GM12872 (cell line): ENCODE measurements at regions not wholly inside any gene's neighbourhood (a gene's known extent, or its start where the extent isn't known, plus 50 kb on each side); places are given as distances from the start of the nearest gene placed in this dataset.

Experiments
- TF ChIP-seq, protein P1 (sequence below): IDR thresholded peaks from 3 replicates; pipeline ENCODE4 v1.5.1; 2011; ENCODE audit warnings: low read depth, mild to moderate bottlenecking, low read length, moderate library complexity; ENCODE audit not compliant: insufficient read depth

DNA sequence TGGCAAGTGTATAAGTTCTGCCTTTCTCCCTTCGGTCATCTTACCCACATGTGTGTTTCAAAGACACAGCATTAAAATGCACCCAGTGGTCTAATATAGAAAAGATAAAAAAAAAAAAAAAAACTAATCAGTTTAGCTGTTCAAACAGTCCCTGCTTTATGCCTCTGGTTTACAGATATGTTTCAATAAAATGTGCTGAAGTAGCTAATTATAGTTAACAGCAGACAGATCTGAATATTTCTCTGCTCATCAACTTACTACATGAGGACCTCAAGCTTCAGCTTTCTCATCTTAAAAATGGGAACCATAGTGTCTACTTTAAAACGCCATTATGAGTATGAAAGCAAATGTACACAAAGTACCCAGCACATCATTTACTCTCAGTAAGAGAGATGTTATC lies 280.6 kb upstream of the DEFB112 start:
- TF ChIP-seq, protein P1, sequence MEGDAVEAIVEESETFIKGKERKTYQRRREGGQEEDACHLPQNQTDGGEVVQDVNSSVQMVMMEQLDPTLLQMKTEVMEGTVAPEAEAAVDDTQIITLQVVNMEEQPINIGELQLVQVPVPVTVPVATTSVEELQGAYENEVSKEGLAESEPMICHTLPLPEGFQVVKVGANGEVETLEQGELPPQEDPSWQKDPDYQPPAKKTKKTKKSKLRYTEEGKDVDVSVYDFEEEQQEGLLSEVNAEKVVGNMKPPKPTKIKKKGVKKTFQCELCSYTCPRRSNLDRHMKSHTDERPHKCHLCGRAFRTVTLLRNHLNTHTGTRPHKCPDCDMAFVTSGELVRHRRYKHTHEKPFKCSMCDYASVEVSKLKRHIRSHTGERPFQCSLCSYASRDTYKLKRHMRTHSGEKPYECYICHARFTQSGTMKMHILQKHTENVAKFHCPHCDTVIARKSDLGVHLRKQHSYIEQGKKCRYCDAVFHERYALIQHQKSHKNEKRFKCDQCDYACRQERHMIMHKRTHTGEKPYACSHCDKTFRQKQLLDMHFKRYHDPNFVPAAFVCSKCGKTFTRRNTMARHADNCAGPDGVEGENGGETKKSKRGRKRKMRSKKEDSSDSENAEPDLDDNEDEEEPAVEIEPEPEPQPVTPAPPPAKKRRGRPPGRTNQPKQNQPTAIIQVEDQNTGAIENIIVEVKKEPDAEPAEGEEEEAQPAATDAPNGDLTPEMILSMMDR = no peak

DNA sequence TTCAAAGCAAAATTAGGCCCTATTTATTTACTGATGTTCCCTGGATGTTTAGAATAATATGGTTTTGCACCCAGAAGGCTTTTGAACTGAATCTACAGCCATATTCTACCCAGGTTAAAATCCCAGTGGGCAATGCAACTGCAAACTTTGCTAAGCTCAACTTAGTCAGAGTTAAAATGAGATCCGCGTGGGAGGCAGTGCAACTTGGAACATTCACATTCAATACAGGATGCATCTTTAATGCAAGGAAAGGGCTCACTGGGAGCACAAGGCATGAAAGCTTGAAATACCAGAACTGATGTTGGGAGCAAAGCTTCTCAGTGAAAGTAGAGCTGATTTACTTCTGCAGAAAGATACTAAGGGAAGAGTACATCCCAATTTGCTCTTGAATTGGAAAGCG lies 281.2 kb upstream of the DEFB112 start:
- TF ChIP-seq, protein P1 = no peak

DNA sequence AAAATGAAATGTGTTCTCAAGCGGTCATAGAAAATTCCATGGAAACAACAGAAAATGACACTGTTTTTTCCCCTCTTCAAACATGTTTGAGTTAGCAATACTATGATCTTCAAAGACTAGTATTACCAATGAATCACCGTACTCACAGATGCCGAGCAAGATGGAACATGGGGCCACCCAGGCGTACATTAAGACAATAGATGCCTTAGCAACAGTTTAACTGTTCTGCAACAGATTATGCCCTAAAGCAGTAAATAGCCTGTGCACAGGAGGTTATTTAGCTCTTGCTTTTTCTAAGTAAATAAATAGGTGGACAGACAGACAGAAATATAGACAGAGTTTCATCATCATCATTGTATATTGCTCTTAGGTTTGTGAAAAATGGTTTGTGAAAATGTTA lies 284.0 kb upstream of the DEFB112 start:
- TF ChIP-seq, protein P1 = no peak

DNA sequence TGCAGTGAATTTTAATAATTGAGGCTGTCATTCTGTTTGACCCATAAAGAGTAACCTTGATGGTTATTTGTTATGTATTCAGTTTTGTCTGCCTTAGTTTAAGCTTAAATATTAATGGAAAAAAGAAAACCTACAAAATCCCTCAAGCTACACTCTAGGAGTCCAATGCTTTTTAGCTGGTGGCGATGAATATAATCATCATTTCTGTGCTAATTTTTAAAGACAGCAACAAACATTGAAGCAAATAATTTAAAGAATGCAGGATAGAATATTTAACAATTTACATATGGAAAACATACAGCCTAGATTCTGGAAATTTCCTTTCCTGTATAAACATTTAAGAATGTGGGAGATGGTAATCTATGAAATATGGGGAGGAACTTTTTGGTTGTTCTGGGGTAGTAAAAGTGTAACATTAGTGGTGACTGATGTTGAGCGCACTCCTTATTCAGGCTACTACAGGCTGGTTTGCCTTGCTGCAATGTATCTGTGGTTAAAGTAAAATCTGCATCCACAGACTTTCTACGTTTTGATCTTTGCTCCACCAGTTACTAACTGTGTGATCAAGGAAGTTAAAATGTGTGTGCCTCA lies 287.9 kb upstream of the DEFB112 start:
- TF ChIP-seq, protein P1 = no peak

DNA sequence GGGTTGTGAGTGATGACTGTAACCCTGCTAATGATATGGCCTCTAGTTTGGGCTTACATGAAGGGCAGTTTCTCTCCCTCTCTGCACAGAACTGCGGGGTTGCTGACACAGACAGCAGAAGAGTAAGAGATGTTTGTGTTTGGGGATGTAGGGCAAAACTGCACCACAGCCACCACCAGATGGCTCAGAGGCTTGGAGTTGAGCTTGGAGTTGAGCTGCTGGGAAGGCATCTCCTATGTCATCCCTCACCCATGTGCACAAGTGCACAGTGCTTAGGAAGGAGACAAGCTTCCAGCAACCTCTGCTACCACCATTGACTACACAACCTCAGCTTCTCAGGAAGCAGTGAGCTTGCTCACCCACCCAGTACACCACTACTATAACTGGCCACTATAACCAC lies 303.9 kb upstream of the DEFB112 start:
- TF ChIP-seq, protein P1 = 0 out of 3 replicates have a peak, but pooled peaks have one; percentile 10

DNA sequence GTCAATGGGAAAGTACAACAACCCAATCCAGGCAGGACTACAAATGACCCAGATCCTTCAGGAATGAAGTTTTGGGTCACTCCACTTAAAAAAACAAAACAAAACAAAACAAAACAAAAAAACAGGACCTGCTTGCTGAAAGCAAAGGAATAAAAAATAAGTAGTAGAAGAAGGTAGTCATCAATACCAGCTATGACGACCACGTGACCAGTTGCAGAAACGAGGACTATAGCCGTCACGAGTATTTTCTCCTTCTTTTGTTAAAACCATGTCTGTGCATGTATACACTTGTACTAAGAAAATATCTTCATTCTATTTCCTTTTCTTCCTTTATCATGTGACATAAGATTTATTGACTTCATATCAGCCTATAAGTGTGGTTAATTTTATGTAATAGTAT lies 308.4 kb upstream of the DEFB112 start:
- TF ChIP-seq, protein P1 = no peak

DNA sequence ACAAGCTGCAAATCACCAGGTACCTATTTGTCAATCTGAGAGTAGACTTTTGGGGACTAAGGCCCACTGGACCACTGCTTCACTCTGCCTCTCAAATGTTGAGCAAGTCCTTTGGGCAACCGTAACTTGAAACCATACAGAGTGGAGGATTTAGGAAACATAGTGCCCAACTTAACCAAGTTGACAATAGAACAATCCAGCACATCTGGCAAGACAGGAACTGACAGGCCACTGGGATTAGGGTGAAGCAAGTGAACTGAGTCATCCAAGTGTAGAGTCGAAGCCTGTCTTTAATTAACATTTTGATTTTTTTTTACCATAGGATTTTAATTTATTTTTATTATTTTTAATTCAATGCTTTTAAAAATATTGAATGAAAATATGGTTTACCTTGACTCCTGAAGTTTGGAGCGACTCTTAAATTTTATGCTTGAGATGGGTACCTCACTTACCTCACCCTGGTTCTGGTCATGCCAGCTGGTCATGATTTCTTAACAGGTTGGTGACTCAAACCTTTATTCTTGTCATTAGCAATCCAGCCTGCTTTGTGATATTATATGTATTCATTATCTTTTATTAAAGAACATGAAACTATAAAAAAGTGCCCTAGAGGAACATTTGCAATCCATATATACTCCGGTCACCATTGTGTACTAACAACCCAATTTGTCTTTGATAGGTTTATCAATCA lies 312.1 kb upstream of the DEFB112 start:
- TF ChIP-seq, protein P1 = no peak
